Dendritic cell treated with granulocyte-macrophage colony-stimulating factor and Interleukin-4, amounts not matched to agents 40 ng/mL and 50 ng/mL, for 4 days (primary cell): ENCODE measurements at regions not wholly inside any gene's neighbourhood (a gene's known extent, or its start where the extent isn't known, plus 50 kb on each side); places are given as distances from the start of the nearest gene placed in this dataset.

Experiments
- H3K27ac Mint-ChIP-seq: one replicate; pipeline ENCODE4 v1.8.0; 2022; ENCODE audit warnings: mild to moderate bottlenecking, mixed read lengths
- H3K27me3 Mint-ChIP-seq: one replicate; pipeline ENCODE4 v1.8.0; 2022; ENCODE audit warnings: mild to moderate bottlenecking, mixed read lengths
- H3K36me3 Mint-ChIP-seq: one replicate; pipeline ENCODE4 v1.8.0; 2022; ENCODE audit warnings: low read depth, mixed read lengths
- H3K4me1 Mint-ChIP-seq: one replicate; pipeline ENCODE4 v1.8.0; 2022; ENCODE audit warnings: low read depth, mixed read lengths
- H3K4me3 Mint-ChIP-seq: one replicate; pipeline ENCODE4 v1.8.0; 2022; ENCODE audit warnings: mild to moderate bottlenecking, moderate library complexity, mixed read lengths
- H3K9me3 Mint-ChIP-seq: one replicate; pipeline ENCODE4 v1.8.0; 2022; ENCODE audit warnings: mixed read lengths
- intact Hi-C: fragments of 100-400 bp; cut with micrococcal nuclease; formaldehyde crosslinking; loops from one replicate; pipeline ENCODE4 v1.15.0; 2022

GRCh38 chr6:166877906-166878305, 78.4 kb downstream of the RNASET2 start:
- H3K27me3 Mint-ChIP-seq, result no peaks in the 10 kb centered on the region
- intact Hi-C loops, result no loop called here
- no peaks in the 10 kb centered on the region for H3K36me3 Mint-ChIP-seq
- no peak overlapping the region for H3K27ac Mint-ChIP-seq
- H3K4me3 Mint-ChIP-seq, result no peak overlapping the region
- H3K4me1 Mint-ChIP-seq, result no peaks in the 10 kb centered on the region
- no peaks in the 10 kb centered on the region for H3K9me3 Mint-ChIP-seq

GRCh38 chr6:166877349-166877748, 79.0 kb downstream of the RNASET2 start:
- H3K27me3 Mint-ChIP-seq, result no peaks in the 10 kb centered on the region
- H3K4me1 Mint-ChIP-seq, result no peaks in the 10 kb centered on the region
- no peak overlapping the region for H3K27ac Mint-ChIP-seq
- no peak overlapping the region for H3K4me3 Mint-ChIP-seq
- H3K9me3 Mint-ChIP-seq, result no peaks in the 10 kb centered on the region
- intact Hi-C loops, result no loop called here
- H3K36me3 Mint-ChIP-seq, result no peaks in the 10 kb centered on the region

DNA sequence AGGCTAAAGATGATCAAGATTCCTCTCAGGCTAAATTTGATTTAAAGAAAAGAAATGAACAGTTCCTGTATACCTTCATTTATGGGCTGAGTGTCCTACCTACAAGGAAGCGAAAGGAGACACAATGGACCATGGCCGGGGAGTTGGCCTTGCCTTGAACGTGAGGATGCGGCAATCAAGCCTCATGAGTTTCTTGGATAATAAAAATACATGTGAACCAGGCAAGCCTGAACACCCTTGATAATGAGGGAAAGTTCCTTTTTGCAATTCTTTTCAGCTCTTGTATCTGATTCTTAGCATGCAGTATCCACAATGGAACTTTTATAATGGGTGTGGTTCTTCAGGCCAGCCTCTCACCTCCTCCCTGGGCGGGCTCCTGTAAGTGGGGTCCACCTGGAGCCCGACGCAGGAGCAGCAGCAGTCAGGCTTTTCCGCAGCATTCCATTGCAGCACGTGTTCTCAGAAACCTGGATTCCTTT, 83.8 kb downstream of the RNASET2 start:
- no peaks in the 10 kb centered on the region for H3K9me3 Mint-ChIP-seq
- no peaks in the 10 kb centered on the region for H3K27me3 Mint-ChIP-seq
- H3K4me3 Mint-ChIP-seq, result no peak overlapping the region
- intact Hi-C loops, result no loop called here
- no peaks in the 10 kb centered on the region for H3K36me3 Mint-ChIP-seq
- H3K27ac Mint-ChIP-seq, result no peak overlapping the region
- H3K4me1 Mint-ChIP-seq, result no peaks in the 10 kb centered on the region

- intact Hi-C loops, result no loop called here
- no peaks in the 10 kb centered on the region for H3K4me1 Mint-ChIP-seq
- no peak overlapping the region for H3K27ac Mint-ChIP-seq
- no peak overlapping the region for H3K4me3 Mint-ChIP-seq
- no peaks in the 10 kb centered on the region for H3K27me3 Mint-ChIP-seq
- no peaks in the 10 kb centered on the region for H3K9me3 Mint-ChIP-seq
- H3K36me3 Mint-ChIP-seq, result no peaks in the 10 kb centered on the region
Observed at GRCh38 chr6:166870602-166871208, 85.6 kb downstream of the RNASET2 start.

DNA sequence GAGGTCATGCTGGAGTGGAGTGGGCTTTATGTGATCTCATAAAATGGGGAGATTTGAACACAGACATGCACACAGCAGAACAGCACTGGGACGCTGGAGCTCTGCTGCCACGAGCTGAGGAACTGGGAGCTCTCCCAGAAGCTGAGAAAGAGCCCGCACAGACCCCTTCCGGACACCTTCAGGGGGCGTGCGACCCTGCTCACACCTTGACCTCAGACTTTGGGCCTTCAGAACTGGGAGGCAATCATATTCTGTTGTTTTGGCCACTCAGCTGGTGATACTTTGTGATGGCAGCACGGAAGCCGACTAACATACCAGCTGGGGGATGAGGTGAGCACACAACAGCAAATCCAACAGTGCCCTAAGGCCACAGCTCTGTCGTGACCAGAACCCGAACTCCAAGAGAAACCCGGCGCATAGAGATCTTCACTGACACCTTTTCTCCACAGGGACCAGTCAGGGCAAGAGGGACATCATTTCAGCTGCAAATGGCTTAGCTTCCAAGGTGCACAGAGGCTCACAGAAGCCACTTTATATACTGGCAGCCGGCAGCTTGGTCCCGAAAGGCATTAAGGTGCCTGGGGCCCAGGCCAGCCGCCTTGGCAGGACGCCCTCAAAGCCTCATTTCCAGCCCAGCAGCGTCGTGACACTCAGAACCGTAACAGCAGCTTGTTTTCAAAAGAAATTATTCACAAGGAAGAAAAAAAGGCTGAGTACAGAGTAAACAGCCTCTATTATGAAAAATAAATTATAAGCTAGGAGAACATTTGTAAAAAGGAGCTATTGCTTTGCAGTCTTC, 89.3 kb downstream of the RNASET2 start:
- peaks cover 8% of the 10 kb centered on the region for H3K4me1 Mint-ChIP-seq
- intact Hi-C loops, result no loop called here
- no peaks in the 10 kb centered on the region for H3K36me3 Mint-ChIP-seq
- H3K27me3 Mint-ChIP-seq, result peaks cover 32% of the 10 kb centered on the region
- H3K27ac Mint-ChIP-seq, result no peak overlapping the region
- H3K9me3 Mint-ChIP-seq, result no peaks in the 10 kb centered on the region
- H3K4me3 Mint-ChIP-seq, result no peak overlapping the region

DNA sequence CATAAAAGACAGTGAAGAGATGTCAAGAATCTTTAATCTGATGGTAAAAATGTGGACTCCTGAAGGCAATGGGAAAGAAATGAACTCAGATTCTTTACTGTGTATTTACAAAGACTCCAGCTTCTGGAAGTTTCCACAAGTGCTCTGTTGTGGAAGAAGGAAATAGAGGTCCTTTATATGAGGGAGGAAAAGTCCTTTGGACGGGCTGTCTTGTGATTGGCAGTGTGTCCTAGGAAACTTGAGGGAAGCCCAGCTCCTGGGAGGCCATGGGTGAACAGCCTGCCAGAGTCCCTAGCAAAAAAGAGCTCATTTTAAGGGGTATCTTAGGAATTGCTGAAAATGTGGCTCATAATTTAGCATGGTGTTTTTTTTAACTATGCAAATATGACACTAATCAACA, 92.0 kb downstream of the RNASET2 start:
- no peaks in the 10 kb centered on the region for H3K36me3 Mint-ChIP-seq
- H3K27me3 Mint-ChIP-seq, result peaks cover 55% of the 10 kb centered on the region
- peaks cover 12% of the 10 kb centered on the region for H3K4me1 Mint-ChIP-seq
- H3K4me3 Mint-ChIP-seq, result no peak overlapping the region
- no peak overlapping the region for H3K27ac Mint-ChIP-seq
- intact Hi-C loops, result no loop called here
- no peaks in the 10 kb centered on the region for H3K9me3 Mint-ChIP-seq

DNA sequence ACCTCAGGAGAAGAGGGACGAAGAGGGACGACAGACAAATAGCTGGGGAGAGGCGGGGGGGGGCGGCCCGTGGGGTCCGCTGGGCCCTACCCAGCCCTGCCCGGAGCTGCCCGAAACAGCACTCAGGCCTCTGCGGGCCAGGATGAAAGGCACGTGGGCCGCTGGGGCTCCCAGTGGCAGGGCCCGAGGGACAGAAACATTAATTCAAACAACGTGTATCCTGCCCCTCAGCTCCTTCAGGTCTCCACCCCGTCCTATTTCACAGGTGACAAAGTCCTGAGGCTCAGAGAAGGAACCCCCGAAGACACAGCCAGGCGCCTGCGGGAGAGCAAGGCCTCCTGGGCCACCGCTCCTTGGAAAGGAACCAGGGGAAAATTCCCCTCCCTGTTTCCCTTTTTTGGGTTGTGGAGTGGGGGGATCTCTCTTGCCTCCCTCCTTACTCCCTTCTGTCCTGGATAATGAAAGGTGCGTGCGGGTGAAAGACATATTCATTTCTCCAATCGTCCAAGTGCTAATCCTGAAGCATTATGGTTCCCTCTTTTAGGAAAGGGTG, 93.3 kb downstream of the RNASET2 start:
- Mint-ChIP-seq H3K9me3 (no peaks in the 10 kb centered on the region), H3K4me1 (peaks cover 12% of the 10 kb centered on the region), H3K27ac (peak overlapping the region; percentile 52), H3K4me3 (peak overlapping the region; percentile 65), H3K36me3 (no peaks in the 10 kb centered on the region), H3K27me3 (peaks cover 61% of the 10 kb centered on the region)
- intact Hi-C loops, result no loop called here

DNA sequence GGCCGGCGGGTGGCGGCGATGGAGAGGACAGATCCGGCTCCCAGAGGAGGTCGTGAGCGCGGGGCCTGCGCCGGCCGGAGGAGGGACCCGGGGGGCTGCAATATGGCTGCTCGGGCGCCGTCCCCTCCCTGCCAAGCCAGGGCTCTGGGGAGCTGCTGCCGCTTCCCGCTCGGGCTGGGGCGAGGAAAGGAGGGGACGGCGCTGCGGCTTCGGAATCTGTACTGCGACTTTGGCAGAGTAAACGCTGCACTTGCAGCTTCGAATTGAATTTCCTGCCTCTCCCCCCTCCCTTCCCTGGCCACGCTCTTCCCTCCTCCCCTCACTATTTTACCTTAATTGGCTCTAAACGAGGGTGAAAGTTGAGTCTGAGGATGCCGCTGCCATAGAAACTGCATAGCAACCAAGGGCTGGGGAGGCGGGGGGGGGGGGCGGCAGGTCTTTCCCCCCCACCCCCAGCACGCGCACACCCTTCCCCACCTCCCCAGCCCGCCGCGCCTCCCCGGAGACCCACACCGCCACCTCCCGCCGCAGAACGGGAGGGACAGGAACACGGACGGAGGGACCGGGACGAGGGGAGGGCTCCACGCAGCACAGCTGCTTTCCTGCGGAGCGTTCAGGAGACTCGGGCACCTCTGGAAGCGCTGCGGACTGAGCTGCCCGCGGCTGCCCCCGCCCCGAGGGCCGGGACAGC, 93.9 kb downstream of the RNASET2 start:
- no peaks in the 10 kb centered on the region for H3K36me3 Mint-ChIP-seq
- no peaks in the 10 kb centered on the region for H3K9me3 Mint-ChIP-seq
- intact Hi-C loops, result no loop called here
- H3K27ac Mint-ChIP-seq, result peak overlapping the region; percentile 52
- peaks cover 12% of the 10 kb centered on the region for H3K4me1 Mint-ChIP-seq
- peak overlapping the region; percentile 65 for H3K4me3 Mint-ChIP-seq
- peaks cover 61% of the 10 kb centered on the region for H3K27me3 Mint-ChIP-seq

DNA sequence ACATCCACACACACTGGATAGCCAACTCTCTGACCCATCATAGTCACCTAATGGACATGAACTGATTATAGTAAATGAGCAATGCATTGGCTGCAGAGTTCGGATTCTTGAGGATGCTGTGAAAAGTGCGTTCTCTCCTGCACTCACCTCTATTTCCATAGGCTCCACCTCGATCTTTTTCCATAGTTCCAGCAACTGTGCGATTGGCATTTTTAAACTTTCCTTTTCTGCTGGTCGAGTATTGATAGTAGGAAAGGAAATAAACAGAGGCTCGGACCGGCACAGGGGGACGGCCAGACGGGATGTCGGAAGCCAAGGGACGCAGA, 94.4 kb downstream of the RNASET2 start:
- H3K36me3 Mint-ChIP-seq, result no peaks in the 10 kb centered on the region
- peak overlapping the region; percentile 65 for H3K4me3 Mint-ChIP-seq
- H3K27me3 Mint-ChIP-seq, result peaks cover 61% of the 10 kb centered on the region
- H3K27ac Mint-ChIP-seq, result peak overlapping the region; percentile 52
- peaks cover 12% of the 10 kb centered on the region for H3K4me1 Mint-ChIP-seq
- no peaks in the 10 kb centered on the region for H3K9me3 Mint-ChIP-seq
- intact Hi-C loops, result no loop called here

GRCh38 chr6:166861304-166861703, 95.0 kb downstream of the RNASET2 start:
- H3K27ac Mint-ChIP-seq, result no peak overlapping the region
- H3K4me1 Mint-ChIP-seq, result peaks cover 12% of the 10 kb centered on the region
- H3K9me3 Mint-ChIP-seq, result no peaks in the 10 kb centered on the region
- no peaks in the 10 kb centered on the region for H3K36me3 Mint-ChIP-seq
- H3K27me3 Mint-ChIP-seq, result peaks cover 61% of the 10 kb centered on the region
- no peak overlapping the region for H3K4me3 Mint-ChIP-seq
- intact Hi-C loops, result no loop called here

GRCh38 chr6:166860392-166860791, 96.0 kb downstream of the RNASET2 start:
- Mint-ChIP-seq H3K9me3 (peaks cover 2% of the 10 kb centered on the region), H3K4me3 (no peak overlapping the region)
- intact Hi-C loops, result no loop called here

GRCh38 chr6:166855416-166855815, 100.9 kb downstream of the RNASET2 start:
- no peaks in the 10 kb centered on the region for H3K4me1 Mint-ChIP-seq
- no peak overlapping the region for H3K4me3 Mint-ChIP-seq
- H3K27ac Mint-ChIP-seq, result no peak overlapping the region
- no peaks in the 10 kb centered on the region for H3K36me3 Mint-ChIP-seq
- intact Hi-C loops, result no loop called here
- H3K9me3 Mint-ChIP-seq, result peaks cover 10% of the 10 kb centered on the region
- peaks cover 14% of the 10 kb centered on the region for H3K27me3 Mint-ChIP-seq

More at GRCh38 chr6:166860392-166860791, 96.0 kb downstream of the RNASET2 start:
- Mint-ChIP-seq H3K27ac (no peak overlapping the region), H3K27me3 (peaks cover 60% of the 10 kb centered on the region), H3K4me1 (peaks cover 12% of the 10 kb centered on the region), H3K36me3 (no peaks in the 10 kb centered on the region)

- intact Hi-C loops, result no loop called here
- no peak overlapping the region for H3K27ac Mint-ChIP-seq
- H3K4me1 Mint-ChIP-seq, result no peaks in the 10 kb centered on the region
- no peaks in the 10 kb centered on the region for H3K36me3 Mint-ChIP-seq
- peaks cover under 1% of the 10 kb centered on the region for H3K27me3 Mint-ChIP-seq
- H3K9me3 Mint-ChIP-seq, result peaks cover 10% of the 10 kb centered on the region
- no peak overlapping the region for H3K4me3 Mint-ChIP-seq
Observed at GRCh38 chr6:166853371-166854325, 102.7 kb downstream of the RNASET2 start.
